ENCODE measurements at regions not wholly inside any gene's neighbourhood (a gene's known extent, or its start where the extent isn't known, plus 50 kb on each side); places are given as distances from the start of the nearest gene placed in this dataset.

- TF ChIP-seq EP300 (IDR thresholded peaks at IDR 0.05) (no peak), NFE2L2 (conservative IDR thresholded peaks at IDR 0.05; ENCODE audit: low read length) (no peak), BHLHE40 (IDR thresholded peaks at IDR 0.05; ENCODE audit: low read depth, low read length) (no peak), POLR2A (IDR thresholded peaks at IDR 0.05; ENCODE audit: low read length) (no peak)
Measured at GRCh38 chr7:85608804-85609203, 421.9 kb upstream of the SEMA3D start.

All from A549 (cell line).